HCT116 (cell line): ENCODE measurements at regions not wholly inside any gene's neighbourhood (a gene's known extent, or its start where the extent isn't known, plus 50 kb on each side); places are given as distances from the start of the nearest gene placed in this dataset.

Experiments
- ATAC-seq: fragments of 200-7000 bp; cut with Tn5 transposase; 2 replicates; pipeline ENCODE4 v1.9.1; 2020; ENCODE audit warnings: mild to moderate bottlenecking, moderate library complexity
- BruUV-seq: library from RNA; stranded (reverse); fragments of 400-500 nt; replicated peaks from 2 replicates; lab custom pipeline; 2021; lab: Mats Ljungman, UMichigan
- CTCF ChIA-PET: fragments of 300-600 bp; sonication (Branson Sonifier 250); formaldehyde crosslinking; loops from one replicate; lab custom pipeline; 2021; ENCODE audit warnings: antibody characterized with exemption; lab: Charles Lee
- POLR2A ChIA-PET: fragments of 300-600, 350-600 bp; sonication (Branson Sonifier 250); formaldehyde crosslinking; loops from one replicate; lab custom pipeline; 2021; ENCODE audit warnings: antibody characterized with exemption; lab: Charles Lee
- RAD21 ChIA-PET, 2 experiments: fragments of 300-600 bp; sonication (Branson Sonifier 250); formaldehyde crosslinking; loops; one replicate each; lab custom pipeline; 2023; ENCODE audit warnings: low total read pairs in 2 of 2; ENCODE audit not compliant: uncharacterized antibody in 2 of 2, unreplicated experiment in 2 of 2, low non-redundant PET in 1 of 2; lab: Charles Lee
- DNase-seq: peaks from one replicate; pipeline ENCODE4 v3.0.0-alpha.2; 2010; ENCODE audit warnings: low read depth, low spot score
- H2AFZ ChIP-seq: fragments of 200-600 bp; shearing (Covaris generic), sonication (generic); 2 replicates; pipeline ENCODE4 v1.6.1; 2017; ENCODE audit warnings: low read depth, mixed run types, mixed read lengths, antibody characterized with exemption, low read length; ENCODE audit not compliant: poor library complexity, severe bottlenecking
- H3K27ac ChIP-seq: 2 replicates; pipeline ENCODE4 v1.5.1; 2012; ENCODE audit warnings: low read depth, low read length
- H3K27me3 ChIP-seq: fragments of 200-600 bp; sonication (generic); 2 replicates; pipeline ENCODE4 v1.6.1; 2016; ENCODE audit warnings: mixed run types, low read length, mixed read lengths; ENCODE audit not compliant: insufficient read depth
- H3K36me3 ChIP-seq, 2 experiments: fragments of 200-500 bp in 1 of 2; fragments of 200-600 bp in 1 of 2; sonication (Bioruptor generic) in 1 of 2; sonication (generic) in 1 of 2; 2 replicates each; pipeline versions ENCODE4 v1.5.1 to v1.6.1; 2014 to 2016; ENCODE audit warnings: low read length in 2 of 2, inconsistent platforms in 1 of 2, mixed read lengths in 1 of 2, mixed run types in 1 of 2; ENCODE audit not compliant: insufficient read depth in 2 of 2, control insufficient read depth in 1 of 2
- H3K4me1 ChIP-seq, 2 experiments: fragments of 200-600 bp in 1 of 2; sonication (generic) in 1 of 2; 2 replicates each; pipeline versions ENCODE4 v1.5.1 to v1.6.1; 2012 to 2017; ENCODE audit warnings: low read length in 2 of 2, inconsistent platforms in 1 of 2, mild to moderate bottlenecking in 1 of 2, mixed read lengths in 1 of 2, mixed run types in 1 of 2, moderate library complexity in 1 of 2; ENCODE audit not compliant: insufficient read depth in 2 of 2, control insufficient read depth in 1 of 2
- H3K4me2 ChIP-seq: fragments of 200-600 bp; sonication (generic); 2 replicates; pipeline ENCODE4 v1.6.1; 2017; ENCODE audit warnings: mixed run types, low read length, mixed read lengths
- H3K4me3 ChIP-seq, 2 experiments: fragments of 200-600 bp in 1 of 2; sonication (generic) in 1 of 2; replicated peaks in 1 of 2; 2 replicates each; pipeline ENCODE4 v1.5.1; 2011 to 2016; ENCODE audit warnings: low read length in 2 of 2, control low read depth in 1 of 2, low read depth in 1 of 2, mild to moderate bottlenecking in 1 of 2, mixed read lengths in 1 of 2, mixed run types in 1 of 2
- H3K79me2 ChIP-seq: fragments of 200-600 bp; sonication (generic); 2 replicates; pipeline ENCODE4 v1.6.1; 2017; ENCODE audit warnings: mild to moderate bottlenecking, mixed run types, low read length, moderate library complexity, mixed read lengths; ENCODE audit not compliant: insufficient read depth
- H3K9ac ChIP-seq: fragments of 200-600 bp; sonication (generic); 2 replicates; pipeline ENCODE4 v1.6.1; 2016; ENCODE audit warnings: low read length, mixed read lengths
- H3K9me2 ChIP-seq: fragments of 200-600 bp; sonication (generic), shearing (Covaris generic); 2 replicates; pipeline ENCODE4 v1.6.1; 2017; ENCODE audit warnings: mixed run types, mild to moderate bottlenecking, moderate library complexity; ENCODE audit not compliant: insufficient read depth
- H3K9me3 ChIP-seq, 2 experiments: fragments of 200-500 bp in 1 of 2; fragments of 200-600 bp in 1 of 2; sonication (Bioruptor generic) in 1 of 2; sonication (generic) in 1 of 2; 2 replicates each; pipeline ENCODE4 v1.6.1; 2014 to 2017; ENCODE audit warnings: low read length in 2 of 2, mixed read lengths in 2 of 2, inconsistent platforms in 1 of 2, low read depth in 1 of 2, mild to moderate bottlenecking in 1 of 2, mixed run types in 1 of 2, moderate library complexity in 1 of 2; ENCODE audit not compliant: control insufficient read depth in 1 of 2, insufficient read depth in 1 of 2
- H4K20me1 ChIP-seq: fragments of 200-600 bp; sonication (generic), shearing (Covaris generic); 2 replicates; pipeline ENCODE4 v1.6.1; 2017; ENCODE audit warnings: mixed run types, mild to moderate bottlenecking, moderate library complexity; ENCODE audit not compliant: insufficient read depth
- ATF3 ChIP-seq: IDR thresholded peaks from 2 replicates; pipeline ENCODE4 v1.6.1; 2012
- CTCF ChIP-seq, 3 experiments: fragments of 200-600 bp in 1 of 3; sonication (generic) in 1 of 3; IDR thresholded peaks in 2 of 3; conservative IDR thresholded peaks in 1 of 3; 2 replicates each; pipeline ENCODE4 v1.5.1; 2012 to 2017; ENCODE audit warnings: low read depth in 2 of 3, low read length in 2 of 3, antibody characterized with exemption in 1 of 3, borderline replicate concordance in 1 of 3, control low read depth in 1 of 3, mild to moderate bottlenecking in 1 of 3, mixed read lengths in 1 of 3, mixed run types in 1 of 3, moderate library complexity in 1 of 3; ENCODE audit not compliant: insufficient read depth in 1 of 3
- FOSL1 ChIP-seq: IDR thresholded peaks from 2 replicates; pipeline ENCODE4 v1.6.1; 2012; ENCODE audit warnings: low read depth
- JUND ChIP-seq: IDR thresholded peaks from 2 replicates; pipeline ENCODE4 v1.6.1; 2012
- REST ChIP-seq: IDR thresholded peaks from 2 replicates; pipeline ENCODE4 v1.6.1; 2012; ENCODE audit warnings: low read depth
- SIN3A ChIP-seq: IDR thresholded peaks from 2 replicates; pipeline ENCODE4 v1.6.1; 2012; ENCODE audit warnings: low read depth
- ZFX ChIP-seq: fragments of 450-650 bp; IDR thresholded peaks from 2 replicates; pipeline ENCODE4 v1.6.1; 2017
- intact Hi-C: fragments of 100-400 bp; cut with micrococcal nuclease; formaldehyde crosslinking; loops from 2 replicates; pipeline ENCODE4 v1.10.0; 2022

GRCh38 chr1:213519098-213519497 lies 468.1 kb downstream of the RPS6KC1 start:
- H3K4me3 ChIP-seq, result no peak overlapping the region
- H3K9ac ChIP-seq, result no peak overlapping the region
- H3K4me2 ChIP-seq, result no peak overlapping the region
- ChIA-PET RAD21 (no interaction called here), POLR2A (no interaction called here), CTCF (no interaction called here)
- DNase-seq (no peak), ATAC-seq (no peak)
- H3K27me3 ChIP-seq, result no peaks in the 10 kb centered on the region
- no peaks in the 10 kb centered on the region for H4K20me1 ChIP-seq
- H3K36me3 ChIP-seq, result no peaks in the 10 kb centered on the region
- no peak overlapping the region for H2AFZ ChIP-seq
- TF ChIP-seq JUND (no peak), ATF3 (no peak), CTCF (IDR thresholded peaks at IDR 0.05 in 2 of 3, conservative IDR thresholded peaks at IDR 0.05 in 1 of 3; ENCODE audit: borderline replicate concordance in 1 of 3, insufficient read depth in 1 of 3, low read depth in 2 of 3, low read length in 2 of 3) (no peak), FOSL1 (no peak), ZFX (no peak), REST (no peak), SIN3A (no peak)
- no peaks in the 10 kb centered on the region for H3K4me1 ChIP-seq
- intact Hi-C loops, result no loop called here
- H3K27ac ChIP-seq, result no peak overlapping the region
- no peaks in the 10 kb centered on the region for H3K9me3 ChIP-seq
- BruUV-seq, result no TSS peak
- no peaks in the 10 kb centered on the region for H3K79me2 ChIP-seq
- H3K9me2 ChIP-seq, result no peaks in the 10 kb centered on the region
